A549 (cell line): ENCODE measurements at regions not wholly inside any gene's neighbourhood (a gene's known extent, or its start where the extent isn't known, plus 50 kb on each side); places are given as distances from the start of the nearest gene placed in this dataset.

Source experiments
- ATAC-seq, 2 experiments: fragments of 200-7000 bp in 1 of 2; fragments of >200 bp in 1 of 2; cut with Nextera tagmentation in 1 of 2; cut with Tn5 transposase in 1 of 2; 3 replicates each; pipeline versions ENCODE4 v1.8.0 to v1.9.1; 2018 to 2020; ENCODE audit warnings: mild to moderate bottlenecking in 1 of 2, moderate library complexity in 1 of 2
- CTCF ChIA-PET: fragments of 300-600 bp; sonication (Branson Sonifier 250); formaldehyde crosslinking; extraction: SDS; loops from one replicate; lab custom pipeline; 2021; ENCODE audit warnings: antibody characterized with exemption, inconsistent platforms; lab: Yijun Ruan, JAX
- POLR2A ChIA-PET: fragments of 350-600 bp; formaldehyde crosslinking; extraction: SDS; loops from one replicate; lab custom pipeline; 2021; ENCODE audit warnings: antibody characterized with exemption, inconsistent platforms; lab: Yijun Ruan, JAX
- DNase-seq, 2 experiments: peaks; one replicate each; pipeline versions ENCODE4 v3.0.0 to v3.0.0-alpha.2; 2011 to 2016; ENCODE audit warnings: low read depth in 1 of 2, low spot score in 1 of 2
- FAIRE-seq: peaks from 2 replicates; lab custom pipeline; 2011; peaks lifted over from hg19 to GRCh38; lab: Jason Lieb, UNC
- H3K27ac ChIP-seq, 2 experiments: fragments of >200 bp; sonication (Bioruptor Twin); formaldehyde crosslinking; 3 replicates each; pipeline ENCODE4 v1.5.1; 2016 to 2017
- H3K4me1 ChIP-seq: fragments of >200 bp; sonication (Bioruptor Twin); formaldehyde crosslinking; 3 replicates; pipeline ENCODE4 v1.6.1; 2016
- H3K4me2 ChIP-seq: fragments of >200 bp; sonication (Bioruptor Twin); formaldehyde crosslinking; 3 replicates; pipeline ENCODE4 v1.6.1; 2016
- H3K4me3 ChIP-seq: fragments of >200 bp; sonication (Bioruptor Twin); formaldehyde crosslinking; 3 replicates; pipeline ENCODE4 v1.5.1; 2016
- H3K9me3 ChIP-seq: fragments of >200 bp; sonication (Bioruptor Twin); formaldehyde crosslinking; 3 replicates; pipeline ENCODE4 v1.6.1; 2016
- BHLHE40 ChIP-seq: IDR thresholded peaks from 2 replicates; pipeline ENCODE4 v1.6.1; 2012; ENCODE audit warnings: low read depth, low read length, inconsistent platforms
- CTCF ChIP-seq: fragments of >200 bp; sonication (Bioruptor Twin); formaldehyde crosslinking; IDR thresholded peaks from 3 replicates; pipeline ENCODE4 v1.5.1; 2016
- ESRRA ChIP-seq: fragments of 150-350 bp; IDR thresholded peaks from 2 replicates; pipeline ENCODE4 v1.6.1; 2014; ENCODE audit warnings: mild to moderate bottlenecking, low read length, borderline replicate concordance
- HES2 ChIP-seq: fragments of >200 bp; sonication (Bioruptor Twin); formaldehyde crosslinking; IDR thresholded peaks from 2 replicates; pipeline ENCODE4 v1.6.1; 2016
- HOXA7 ChIP-seq: fragments of 250-450 bp; sonication (Bioruptor Pico); IDR thresholded peaks from 2 replicates; pipeline ENCODE4 v1.5.0; 2020; ENCODE audit warnings: mild to moderate bottlenecking, moderate library complexity
- HOXB13 ChIP-seq: fragments of 250-450 bp; sonication (Bioruptor Pico); IDR thresholded peaks from 2 replicates; pipeline ENCODE4 v1.5.0; 2020; ENCODE audit warnings: low read depth, mild to moderate bottlenecking, moderate library complexity
- JUN ChIP-seq, 2 experiments: fragments of >200 bp; sonication (Bioruptor Twin); formaldehyde crosslinking; IDR thresholded peaks; 2 replicates in 1 of 2; 3 replicates in 1 of 2; pipeline ENCODE4 v1.6.1; 2016 to 2017
- JUNB ChIP-seq: fragments of >200 bp; sonication (Bioruptor Twin); formaldehyde crosslinking; IDR thresholded peaks from 2 replicates; pipeline ENCODE4 v1.6.1; 2016
- MYC ChIP-seq: IDR thresholded peaks from 2 replicates; pipeline ENCODE4 v1.6.1; 2012; ENCODE audit warnings: mild to moderate bottlenecking, inconsistent platforms, low read length, improper control_type of control experiment, borderline replicate concordance
- NFE2L2 ChIP-seq: fragments of 150-350 bp; conservative IDR thresholded peaks from 2 replicates; pipeline ENCODE4 v1.6.1; 2014; ENCODE audit warnings: low read length
- ZC3H11A ChIP-seq: fragments of 450-650 bp; IDR thresholded peaks from 2 replicates; pipeline ENCODE4 v1.6.1; 2014; ENCODE audit warnings: antibody characterized with exemption, mild to moderate bottlenecking
- ZFP36 ChIP-seq: fragments of 450-650 bp; IDR thresholded peaks from 2 replicates; pipeline ENCODE4 v1.6.1; 2014; ENCODE audit warnings: borderline replicate concordance; ENCODE audit not compliant: partially characterized antibody
- WGBS: methylation state at CpG from one replicate; pipeline ENCODE4 v1.1.6; 2017; ENCODE audit errors: missing lambda C conversion rate; 5-methylcytosine and 5-hydroxymethylcytosine counted together
- TF ChIP-seq, protein P1 (sequence below): IDR thresholded peaks from 2 replicates; pipeline ENCODE4 v1.6.1; 2012; ENCODE audit warnings: low read depth, borderline replicate concordance

DNA sequence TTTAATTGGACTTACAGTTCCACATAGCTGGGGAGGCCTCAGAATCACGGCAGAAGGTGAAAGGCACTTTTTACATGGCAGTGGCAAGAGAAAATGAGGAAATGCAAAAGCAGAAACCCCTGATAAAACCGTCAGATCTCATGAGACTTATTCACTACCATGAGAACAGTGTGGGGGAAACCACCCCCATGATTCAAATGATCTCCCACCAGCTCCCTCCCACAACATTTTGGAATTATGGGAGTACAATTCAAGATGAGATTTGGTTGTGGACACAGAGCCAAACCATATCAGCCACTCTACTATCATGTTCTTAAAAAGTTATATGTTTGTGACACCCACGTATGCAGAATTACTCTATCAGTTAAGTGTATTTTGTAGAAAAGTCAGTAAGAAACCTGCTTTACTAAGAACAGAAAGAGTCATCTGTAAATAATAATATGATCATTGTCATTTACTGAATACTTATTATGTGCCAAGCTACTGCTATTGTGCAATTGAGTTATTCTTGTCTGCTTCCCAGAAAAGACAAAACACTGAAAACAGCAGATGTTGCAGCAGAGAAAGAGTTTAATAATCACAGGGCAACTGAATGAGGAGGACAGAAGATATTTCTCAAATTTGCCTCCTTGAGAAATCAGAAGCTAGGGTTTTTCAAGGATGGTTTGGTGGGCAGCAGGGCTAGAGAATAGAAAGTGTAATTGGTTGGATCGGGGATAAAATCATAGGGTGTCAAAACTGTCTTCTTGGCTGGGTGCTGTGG lies 207.7 kb upstream of the FGGY start:
- DNase-seq (no peak), FAIRE-seq (no peak), ATAC-seq (no peak)
- 74% methylated on average over 4 of the region's 4 CpGs for WGBS
- H3K4me3 ChIP-seq: no peak overlapping the region
- ChIA-PET POLR2A (no interaction called here), CTCF (interaction anchor here (1.7 kb wide), 1 partner anchor 12 kb away, joined by 4 read pairs; no protein-coding TSS in a partner anchor)
- H3K9me3 ChIP-seq: peaks cover 2% of the 10 kb centered on the region; the same call in 1 of the 3 replicates
- no peak overlapping the region for H3K27ac ChIP-seq
- H3K4me2 ChIP-seq: no peak overlapping the region
- TF ChIP-seq BHLHE40: no peak
- TF ChIP-seq JUNB: no peak
- TF ChIP-seq ESRRA: no peak
- no peak for TF ChIP-seq HOXA7 (CRISPR knock-in tag)
- TF ChIP-seq HOXB13 (CRISPR knock-in tag): no peak
- H3K4me1 ChIP-seq: no peaks in the 10 kb centered on the region

DNA sequence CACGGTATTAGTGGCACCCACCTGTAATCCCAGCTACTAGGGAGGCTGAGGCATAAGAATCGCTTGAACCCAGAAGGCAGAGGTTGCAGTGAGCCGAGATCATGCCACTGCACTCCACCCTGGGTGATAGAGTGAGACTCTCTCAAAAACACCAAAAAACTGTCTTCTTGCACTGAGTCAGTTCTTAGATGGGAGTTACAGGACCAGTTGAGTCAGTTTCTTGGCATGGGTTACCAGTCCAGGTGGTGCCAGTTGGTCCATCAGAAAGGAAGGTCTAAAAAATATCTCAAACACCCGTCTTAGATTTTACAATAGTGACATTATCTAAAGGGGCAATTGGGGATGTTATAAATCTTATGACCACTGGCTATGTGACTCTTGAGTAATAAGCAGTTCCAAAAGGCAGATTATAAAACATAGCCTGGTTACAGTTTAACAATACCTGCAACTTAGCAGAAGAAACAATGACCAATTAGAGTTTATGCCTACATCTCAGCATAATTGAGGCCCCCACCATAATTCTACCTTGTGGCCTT lies 206.9 kb upstream of the FGGY start:
- Histone ChIP-seq H3K4me2 (no peak overlapping the region), H3K4me3 (no peak overlapping the region), H3K9me3 (peaks cover 2% of the 10 kb centered on the region; the same call in 1 of the 3 replicates), H3K27ac (no peak overlapping the region)
- CTCF ChIA-PET: interaction anchor here (1.2 to 1.7 kb wide), 2 partner anchors 12 to 14 kb away, joined by 3 to 4 read pairs; no protein-coding TSS in a partner anchor
- no peak for FAIRE-seq
- ATAC-seq: no peak
- no peak for DNase-seq
- TF ChIP-seq HOXB13 (CRISPR knock-in tag): no peak
- no peak for TF ChIP-seq CTCF
- no peak for TF ChIP-seq JUN (IDR thresholded peaks at IDR 0.05)
- TF ChIP-seq NFE2L2: no peak
- no peak for TF ChIP-seq ZFP36
- no peak for TF ChIP-seq HES2
- TF ChIP-seq, protein P1, sequence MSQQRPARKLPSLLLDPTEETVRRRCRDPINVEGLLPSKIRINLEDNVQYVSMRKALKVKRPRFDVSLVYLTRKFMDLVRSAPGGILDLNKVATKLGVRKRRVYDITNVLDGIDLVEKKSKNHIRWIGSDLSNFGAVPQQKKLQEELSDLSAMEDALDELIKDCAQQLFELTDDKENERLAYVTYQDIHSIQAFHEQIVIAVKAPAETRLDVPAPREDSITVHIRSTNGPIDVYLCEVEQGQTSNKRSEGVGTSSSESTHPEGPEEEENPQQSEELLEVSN: no peak
- TF ChIP-seq, all 56 proteins: peak for 0
- no peaks in the 10 kb centered on the region for H3K4me1 ChIP-seq
- POLR2A ChIA-PET: no interaction called here
- 83% methylated on average over 2 of the region's 4 CpGs for WGBS

DNA sequence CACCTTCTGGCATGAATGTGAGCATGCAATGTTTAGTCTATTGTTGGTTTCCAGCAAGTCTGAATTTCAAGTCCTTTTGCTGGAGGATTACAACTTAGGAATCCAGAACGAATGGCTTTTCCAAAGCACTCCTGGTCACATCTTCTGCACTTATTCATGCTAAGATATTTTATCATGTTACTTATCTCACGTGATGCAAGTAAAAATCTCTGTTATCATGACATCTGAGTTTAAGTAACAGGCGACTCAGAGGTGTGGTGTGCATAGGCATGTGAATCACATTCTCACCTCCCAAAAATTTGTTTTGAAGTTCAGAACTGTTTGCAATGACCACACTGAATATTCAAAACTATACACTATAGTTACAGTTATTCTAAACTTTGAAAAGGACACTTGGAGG lies 204.8 kb upstream of the FGGY start:
- 78% methylated on average over 3 of the region's 3 CpGs for WGBS
- no peak for FAIRE-seq
- H3K4me3 ChIP-seq: no peak overlapping the region
- CTCF ChIA-PET: no interaction called here
- H3K9me3 ChIP-seq: peaks cover 2% of the 10 kb centered on the region; the same call in 1 of the 3 replicates
- no peaks in the 10 kb centered on the region for H3K4me1 ChIP-seq
- no peak for ATAC-seq
- TF ChIP-seq ZC3H11A (no peak), CTCF (no peak), MYC (no peak)
- POLR2A ChIA-PET: no interaction called here
- DNase-seq: no peak
- no peak overlapping the region for H3K4me2 ChIP-seq
- H3K27ac ChIP-seq: no peak overlapping the region
